SU-DHL-6 (cell line): ENCODE measurements at regions not wholly inside any gene's neighbourhood (a gene's known extent, or its start where the extent isn't known, plus 50 kb on each side); places are given as distances from the start of the nearest gene placed in this dataset.

ENCODE experiments used
- H2AFZ ChIP-seq: fragments of 200-600 bp; sonication (generic); 2 replicates; pipeline ENCODE4 v1.6.1; 2014; ENCODE audit warnings: low read depth, mild to moderate bottlenecking, moderate library complexity, mixed read lengths, antibody characterized with exemption, low read length; ENCODE audit not compliant: severe bottlenecking
- H3F3A ChIP-seq: fragments of 200-600 bp; shearing (Covaris generic); 2 replicates; pipeline ENCODE4 v1.6.0; 2016; ENCODE audit warnings: antibody characterized with exemption, mild to moderate bottlenecking; ENCODE audit not compliant: insufficient read depth
- H3K27ac ChIP-seq: fragments of 200-600 bp; sonication (generic); 2 replicates; pipeline ENCODE4 v1.5.1; 2016; ENCODE audit warnings: low read depth, mild to moderate bottlenecking, low read length, moderate library complexity, mixed read lengths
- H3K27me3 ChIP-seq: fragments of 200-600 bp; sonication (generic), shearing (Covaris generic); 2 replicates; pipeline ENCODE4 v1.6.0; 2014; ENCODE audit warnings: mild to moderate bottlenecking, low read length
- H3K36me3 ChIP-seq: fragments of 200-600 bp; sonication (generic); 2 replicates; pipeline ENCODE4 v1.6.1; 2014; ENCODE audit warnings: mild to moderate bottlenecking, low read length, mixed read lengths
- H3K4me2 ChIP-seq: fragments of 300-600, 200-600 bp; shearing (Covaris generic), sonication (generic); 2 replicates; pipeline ENCODE4 v1.6.0; 2014; ENCODE audit warnings: low read length, low read depth, mild to moderate bottlenecking; ENCODE audit not compliant: poor library complexity, severe bottlenecking
- H3K4me3 ChIP-seq: fragments of 200-600 bp; sonication (generic); 2 replicates; pipeline ENCODE4 v1.5.1; 2014; ENCODE audit warnings: antibody characterized with exemption, low read length, mild to moderate bottlenecking, mixed read lengths; ENCODE audit not compliant: insufficient read depth, poor library complexity, severe bottlenecking
- H3K79me2 ChIP-seq: fragments of 200-600 bp; sonication (generic); 2 replicates; pipeline ENCODE4 v1.6.1; 2014; ENCODE audit warnings: mild to moderate bottlenecking, low read length, moderate library complexity; ENCODE audit not compliant: insufficient read depth
- H3K9ac ChIP-seq: fragments of 200-600 bp; sonication (generic); 2 replicates; pipeline ENCODE4 v1.7.0; 2014; ENCODE audit warnings: mild to moderate bottlenecking, low read length
- H3K9me2 ChIP-seq: fragments of 200-600 bp; sonication (generic); replicated peaks from 2 replicates; pipeline ENCODE4 v1.6.1; 2014; ENCODE audit warnings: low read length; ENCODE audit not compliant: insufficient read depth
- H3K9me3 ChIP-seq: fragments of 200-600 bp; sonication (generic); 2 replicates; pipeline ENCODE4 v1.6.1; 2014; ENCODE audit warnings: low read length, mixed read lengths; ENCODE audit not compliant: insufficient read depth
- H4K20me1 ChIP-seq: fragments of 200-600 bp; sonication (generic); 2 replicates; pipeline ENCODE4 v1.6.1; 2014; ENCODE audit warnings: low read depth, mild to moderate bottlenecking, antibody characterized with exemption, low read length, moderate library complexity, mixed read lengths
- CTCF ChIP-seq: fragments of 200-600 bp; sonication (generic); IDR thresholded peaks from one replicate; pipeline ENCODE4 v1.5.1; 2017; ENCODE audit warnings: antibody characterized with exemption, mild to moderate bottlenecking, low read length, moderate library complexity; ENCODE audit not compliant: insufficient read depth, poor library complexity, severe bottlenecking
- EZH2phosphoT487 ChIP-seq: fragments of 200-600 bp; sonication (generic), shearing (Covaris generic); conservative IDR thresholded peaks from 2 replicates; pipeline ENCODE4 v1.6.1; 2018; ENCODE audit warnings: mild to moderate bottlenecking, antibody characterized with exemption, low read length, moderate library complexity, mixed read lengths

DNA sequence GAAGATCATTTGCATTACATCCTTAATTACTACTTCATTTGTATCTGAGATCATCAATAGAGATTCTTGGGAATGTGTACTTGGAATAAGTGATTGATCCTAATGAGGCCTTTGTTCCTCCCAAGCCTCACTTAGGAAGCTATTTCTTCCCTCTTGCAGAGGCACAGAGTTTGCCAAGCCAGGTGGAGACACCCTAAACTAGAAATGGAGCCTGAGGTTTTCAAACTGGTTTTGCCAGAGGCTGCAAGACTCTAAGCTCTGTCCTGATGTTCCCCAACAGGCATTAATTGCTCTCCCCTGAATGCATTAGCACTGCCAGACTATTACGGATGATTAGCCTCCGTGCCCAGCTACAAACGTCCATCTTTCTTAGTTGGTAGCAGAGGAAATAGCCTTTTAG is 125.2 kb upstream of the LGALSL start:
- Histone ChIP-seq H3K4me2 (no peak overlapping the region), H3K4me3 (no peak overlapping the region), H3K9ac (no peak overlapping the region), H3K79me2 (no peaks in the 10 kb centered on the region), H2AFZ (no peak overlapping the region), H3K27me3 (no peaks in the 10 kb centered on the region), H3K9me3 (no peaks in the 10 kb centered on the region), H3K9me2 (no peaks in the 10 kb centered on the region), H3K27ac (no peak overlapping the region), H4K20me1 (no peaks in the 10 kb centered on the region), H3K36me3 (no peaks in the 10 kb centered on the region), H3F3A (no peaks in the 10 kb centered on the region)
- TF ChIP-seq CTCF: no peak
- no peak for TF ChIP-seq EZH2phosphoT487

- Histone ChIP-seq H3K27me3 (no peaks in the 10 kb centered on the region), H3K9me3 (no peaks in the 10 kb centered on the region), H3K4me3 (no peak overlapping the region), H3K79me2 (no peaks in the 10 kb centered on the region), H3F3A (no peaks in the 10 kb centered on the region), H3K27ac (no peak overlapping the region), H3K4me2 (no peak overlapping the region), H2AFZ (no peak overlapping the region), H3K9ac (no peak overlapping the region), H3K9me2 (no peaks in the 10 kb centered on the region), H4K20me1 (no peaks in the 10 kb centered on the region), H3K36me3 (no peaks in the 10 kb centered on the region)
- TF ChIP-seq EZH2phosphoT487 (no peak), CTCF (no peak)
These were observed 124.1 kb upstream of the LGALSL start for GRCh38 chr2:64329848-64330247.

- no peak overlapping the region for H3K4me3 ChIP-seq
These were observed 123.5 kb upstream of the LGALSL start for GRCh38 chr2:64330281-64331113.

More at GRCh38 chr2:64330281-64331113, 123.5 kb upstream of the LGALSL start:
- Histone ChIP-seq H3K9me2 (no peaks in the 10 kb centered on the region), H3K36me3 (no peaks in the 10 kb centered on the region), H2AFZ (no peak overlapping the region), H3K27ac (no peak overlapping the region), H3K9ac (no peak overlapping the region), H3K9me3 (no peaks in the 10 kb centered on the region), H3K27me3 (no peaks in the 10 kb centered on the region), H3K79me2 (no peaks in the 10 kb centered on the region), H3K4me2 (peak overlapping the region; percentile 29), H4K20me1 (no peaks in the 10 kb centered on the region), H3F3A (no peaks in the 10 kb centered on the region)
- no peak for TF ChIP-seq EZH2phosphoT487
- peak; percentile 81 for TF ChIP-seq CTCF
